HCT116 (cell line): ENCODE measurements at regions not wholly inside any gene's neighbourhood (a gene's known extent, or its start where the extent isn't known, plus 50 kb on each side); places are given as distances from the start of the nearest gene placed in this dataset.

ENCODE experiments used
- CTCF ChIP-seq, 3 experiments: fragments of 200-600 bp in 1 of 3; sonication (generic) in 1 of 3; IDR thresholded peaks in 2 of 3; conservative IDR thresholded peaks in 1 of 3; 2 replicates each; pipeline ENCODE4 v1.5.1; 2012 to 2017; ENCODE audit warnings: low read depth in 2 of 3, low read length in 2 of 3, antibody characterized with exemption in 1 of 3, borderline replicate concordance in 1 of 3, control low read depth in 1 of 3, mild to moderate bottlenecking in 1 of 3, mixed read lengths in 1 of 3, mixed run types in 1 of 3, moderate library complexity in 1 of 3; ENCODE audit not compliant: insufficient read depth in 1 of 3
- POLR2A ChIP-seq: IDR thresholded peaks from 2 replicates; pipeline ENCODE4 v1.7.0; 2011; ENCODE audit warnings: borderline replicate concordance; ENCODE audit not compliant: insufficient read depth, insufficient read length; ENCODE audit errors: extremely low read depth
- ZNF274 ChIP-seq: fragments of 200-500 bp; sonication (Bioruptor generic); IDR thresholded peaks from 2 replicates; pipeline ENCODE4 v1.6.1; 2014; ENCODE audit warnings: mild to moderate bottlenecking, low read depth, low read length, inconsistent platforms
- TF ChIP-seq, protein P1 (sequence below): IDR thresholded peaks from 2 replicates; pipeline ENCODE4 v1.6.1; 2011; ENCODE audit warnings: mild to moderate bottlenecking, low read length, moderate library complexity; ENCODE audit not compliant: insufficient replicate concordance; ENCODE audit errors: extremely low read depth

GRCh38 chr13:70338609-70339008, 230.4 kb upstream of the KLHL1 start:
- TF ChIP-seq CTCF (IDR thresholded peaks at IDR 0.05 in 2 of 3, conservative IDR thresholded peaks at IDR 0.05 in 1 of 3; ENCODE audit: borderline replicate concordance in 1 of 3, insufficient read depth in 1 of 3, low read depth in 2 of 3, low read length in 2 of 3), result no peak
- no peak for TF ChIP-seq POLR2A
- TF ChIP-seq, protein P1, sequence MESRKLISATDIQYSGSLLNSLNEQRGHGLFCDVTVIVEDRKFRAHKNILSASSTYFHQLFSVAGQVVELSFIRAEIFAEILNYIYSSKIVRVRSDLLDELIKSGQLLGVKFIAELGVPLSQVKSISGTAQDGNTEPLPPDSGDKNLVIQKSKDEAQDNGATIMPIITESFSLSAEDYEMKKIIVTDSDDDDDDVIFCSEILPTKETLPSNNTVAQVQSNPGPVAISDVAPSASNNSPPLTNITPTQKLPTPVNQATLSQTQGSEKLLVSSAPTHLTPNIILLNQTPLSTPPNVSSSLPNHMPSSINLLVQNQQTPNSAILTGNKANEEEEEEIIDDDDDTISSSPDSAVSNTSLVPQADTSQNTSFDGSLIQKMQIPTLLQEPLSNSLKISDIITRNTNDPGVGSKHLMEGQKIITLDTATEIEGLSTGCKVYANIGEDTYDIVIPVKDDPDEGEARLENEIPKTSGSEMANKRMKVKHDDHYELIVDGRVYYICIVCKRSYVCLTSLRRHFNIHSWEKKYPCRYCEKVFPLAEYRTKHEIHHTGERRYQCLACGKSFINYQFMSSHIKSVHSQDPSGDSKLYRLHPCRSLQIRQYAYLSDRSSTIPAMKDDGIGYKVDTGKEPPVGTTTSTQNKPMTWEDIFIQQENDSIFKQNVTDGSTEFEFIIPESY, result no peak
- no peak for TF ChIP-seq ZNF274
